GM23338 (cell line): ENCODE measurements at regions not wholly inside any gene's neighbourhood (a gene's known extent, or its start where the extent isn't known, plus 50 kb on each side); places are given as distances from the start of the nearest gene placed in this dataset.

Source experiments
- ATAC-seq: fragments of 200-7000 bp; cut with Tn5 transposase; 3 replicates; pipeline ENCODE4 v1.9.1; 2020
- DNase-seq: peaks from one replicate; pipeline ENCODE4 v3.0.0-alpha.2; 2015; ENCODE audit warnings: low spot score
- H2AFZ ChIP-seq: fragments of 200-600 bp; sonication (generic); 2 replicates; pipeline ENCODE4 v1.8.0; 2016; ENCODE audit warnings: antibody characterized with exemption, mild to moderate bottlenecking, moderate library complexity
- H3F3A ChIP-seq: fragments of 200-600 bp; sonication (generic); replicated peaks from 2 replicates; pipeline ENCODE4 v1.8.0; 2017; ENCODE audit warnings: antibody characterized with exemption, mixed run types, low read depth
- H3K27ac ChIP-seq: fragments of 200-600 bp; sonication (generic); 2 replicates; pipeline ENCODE4 v1.6.1; 2016; ENCODE audit warnings: low read depth
- H3K27me3 ChIP-seq: fragments of 200-600 bp; sonication (generic); 2 replicates; pipeline ENCODE4 v1.8.0; 2016; ENCODE audit warnings: mild to moderate bottlenecking, mixed run types, moderate library complexity; ENCODE audit not compliant: insufficient read depth
- H3K36me3 ChIP-seq: fragments of 200-600 bp; sonication (generic); 2 replicates; pipeline ENCODE4 v1.8.0; 2016; ENCODE audit warnings: mild to moderate bottlenecking; ENCODE audit not compliant: insufficient read depth
- H3K4me1 ChIP-seq: fragments of 200-600 bp; sonication (generic); 2 replicates; pipeline ENCODE4 v1.8.0; 2016; ENCODE audit warnings: mild to moderate bottlenecking, moderate library complexity; ENCODE audit not compliant: insufficient read depth
- H3K4me2 ChIP-seq: fragments of 200-600 bp; sonication (generic); 2 replicates; pipeline ENCODE4 v1.7.1; 2017; ENCODE audit warnings: mixed run types
- H3K4me3 ChIP-seq: fragments of 200-600 bp; sonication (generic); 2 replicates; pipeline ENCODE4 v1.6.1; 2016; ENCODE audit warnings: mixed run types
- H3K79me2 ChIP-seq: fragments of 200-600 bp; sonication (generic); replicated peaks from 2 replicates; pipeline ENCODE4 v1.8.0; 2017; ENCODE audit warnings: mild to moderate bottlenecking; ENCODE audit not compliant: insufficient read depth
- H3K9me2 ChIP-seq: fragments of 200-600 bp; sonication (generic); 2 replicates; pipeline ENCODE4 v1.8.0; 2017; ENCODE audit not compliant: insufficient read depth
- H4K20me1 ChIP-seq: fragments of 200-600 bp; sonication (generic); replicated peaks from 2 replicates; pipeline ENCODE4 v1.8.0; 2017; ENCODE audit warnings: mild to moderate bottlenecking; ENCODE audit not compliant: insufficient read depth
- H3K27ac Mint-ChIP-seq: 2 replicates; pipeline ENCODE4 v1.8.0; 2020; ENCODE audit warnings: inconsistent platforms, mild to moderate bottlenecking, moderate library complexity, mixed read lengths
- H3K27me3 Mint-ChIP-seq: 3 replicates; pipeline ENCODE4 v1.8.0; 2022; ENCODE audit warnings: low read depth, mild to moderate bottlenecking, moderate library complexity, mixed read lengths, inconsistent platforms; ENCODE audit not compliant: insufficient read depth, poor library complexity
- H3K36me3 Mint-ChIP-seq: 3 replicates; pipeline ENCODE4 v1.8.0; 2021; ENCODE audit warnings: low read depth, mild to moderate bottlenecking, inconsistent platforms, moderate library complexity, mixed read lengths
- H3K4me1 Mint-ChIP-seq: 3 replicates; pipeline ENCODE4 v1.8.0; 2020; ENCODE audit warnings: mild to moderate bottlenecking, inconsistent platforms, mixed read lengths
- H3K4me3 Mint-ChIP-seq: 3 replicates; pipeline ENCODE4 v1.8.0; 2021; ENCODE audit warnings: moderate library complexity, mild to moderate bottlenecking, inconsistent platforms, mixed read lengths
- H3K9me3 Mint-ChIP-seq: 3 replicates; pipeline ENCODE4 v1.8.0; 2020; ENCODE audit warnings: moderate library complexity, mild to moderate bottlenecking, inconsistent platforms, mixed read lengths
- CREB1 ChIP-seq: fragments of 250-450 bp; sonication (Bioruptor Pico); IDR thresholded peaks from 2 replicates; pipeline ENCODE4 v1.5.0; 2020; ENCODE audit warnings: low read depth, mild to moderate bottlenecking, moderate library complexity
- EZH2 ChIP-seq: fragments of 200-600 bp; sonication (generic); IDR thresholded peaks from one replicate; pipeline ENCODE4 v1.8.0; 2017; ENCODE audit warnings: antibody characterized with exemption, mild to moderate bottlenecking, low read depth; ENCODE audit not compliant: unreplicated experiment
- JUNB ChIP-seq: IDR thresholded peaks from one replicate; pipeline ENCODE4 v1.6.1; 2016; ENCODE audit warnings: antibody characterized with exemption; ENCODE audit not compliant: unreplicated experiment
- NANOG ChIP-seq: IDR thresholded peaks from 2 replicates; pipeline ENCODE4 v1.6.1; 2016; ENCODE audit warnings: antibody characterized with exemption, borderline replicate concordance
- POLR2AphosphoS5 ChIP-seq: IDR thresholded peaks from 2 replicates; pipeline ENCODE4 v1.6.1; 2016; ENCODE audit warnings: antibody characterized with exemption, low read depth
- ZNF114 ChIP-seq: fragments of 250-450 bp; sonication (Bioruptor Pico); IDR thresholded peaks from 2 replicates; pipeline ENCODE4 v1.5.0; 2020; ENCODE audit warnings: mild to moderate bottlenecking, moderate library complexity
- ZNF331 ChIP-seq: fragments of 250-450 bp; sonication (Bioruptor Pico); IDR thresholded peaks from 2 replicates; pipeline ENCODE4 v1.5.0; 2020; ENCODE audit warnings: low read depth, mild to moderate bottlenecking, moderate library complexity
- TF ChIP-seq, protein P1 (sequence below): IDR thresholded peaks from 2 replicates; pipeline ENCODE4 v1.6.1; 2016; ENCODE audit warnings: antibody characterized with exemption

DNA sequence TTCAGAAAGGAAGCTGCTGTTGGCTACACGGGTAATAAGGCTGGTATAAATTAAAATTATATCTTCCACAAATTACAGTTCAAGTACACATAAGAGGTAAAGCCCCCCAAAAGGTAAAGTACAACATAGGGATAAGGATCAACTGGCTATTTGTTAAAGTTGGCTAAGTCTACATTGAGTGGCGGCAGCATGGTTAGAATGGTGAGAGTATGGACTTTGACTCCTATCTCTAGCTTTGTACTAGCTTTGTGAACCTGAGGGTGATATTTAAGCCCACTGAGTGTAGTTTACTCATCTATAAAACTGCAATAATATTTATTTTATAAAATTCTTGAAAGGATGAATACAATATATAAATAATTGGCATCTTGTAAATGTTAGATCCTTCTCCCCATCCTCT lies 542.8 kb downstream of the DSC3 start (continued):
- TF ChIP-seq, protein P1, sequence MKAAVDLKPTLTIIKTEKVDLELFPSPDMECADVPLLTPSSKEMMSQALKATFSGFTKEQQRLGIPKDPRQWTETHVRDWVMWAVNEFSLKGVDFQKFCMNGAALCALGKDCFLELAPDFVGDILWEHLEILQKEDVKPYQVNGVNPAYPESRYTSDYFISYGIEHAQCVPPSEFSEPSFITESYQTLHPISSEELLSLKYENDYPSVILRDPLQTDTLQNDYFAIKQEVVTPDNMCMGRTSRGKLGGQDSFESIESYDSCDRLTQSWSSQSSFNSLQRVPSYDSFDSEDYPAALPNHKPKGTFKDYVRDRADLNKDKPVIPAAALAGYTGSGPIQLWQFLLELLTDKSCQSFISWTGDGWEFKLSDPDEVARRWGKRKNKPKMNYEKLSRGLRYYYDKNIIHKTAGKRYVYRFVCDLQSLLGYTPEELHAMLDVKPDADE: no peak

DNA sequence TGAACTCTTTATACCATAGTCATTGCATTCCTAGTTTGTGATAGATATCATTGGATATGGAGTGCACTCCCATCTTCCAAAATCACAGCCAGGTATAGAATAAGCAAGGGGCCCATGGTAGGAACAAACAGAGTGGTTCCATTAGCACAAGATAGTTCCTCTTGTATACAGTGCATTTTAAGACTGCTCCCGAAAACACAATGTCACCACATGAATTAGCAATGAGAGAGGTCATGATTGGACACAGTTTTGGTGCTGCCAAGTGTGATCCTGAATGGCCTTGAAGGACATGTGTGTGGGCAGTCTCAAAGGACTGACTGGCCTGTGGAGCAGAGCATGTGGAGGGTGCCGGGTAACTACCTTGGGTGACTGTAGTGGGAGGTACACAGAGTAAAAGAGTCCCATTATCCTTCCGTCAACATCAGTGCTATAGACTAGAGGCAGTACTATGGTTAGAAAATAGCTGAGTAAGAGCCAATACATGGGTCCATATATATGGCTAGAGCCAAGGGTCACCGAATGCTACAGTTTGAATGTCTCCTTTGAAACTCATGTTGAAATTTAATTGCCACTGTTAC lies 549.9 kb downstream of the DSC3 start:
- Mint-ChIP-seq H3K27me3 (no peaks in the 10 kb centered on the region), H3K36me3 (no peaks in the 10 kb centered on the region), H3K4me1 (peaks cover 5% of the 10 kb centered on the region), H3K9me3 (no peaks in the 10 kb centered on the region), H3K27ac (no peak overlapping the region), H3K4me3 (no peak overlapping the region)
- DNase-seq: no peak
- Histone ChIP-seq H3F3A (no peaks in the 10 kb centered on the region), H3K27me3 (no peaks in the 10 kb centered on the region), H3K79me2 (no peaks in the 10 kb centered on the region), H3K4me1 (0 out of 2 replicates have a peak, but pooled peaks cover 4% of the 10 kb centered on the region), H3K4me3 (no peak overlapping the region), H2AFZ (no peak overlapping the region), H3K36me3 (no peaks in the 10 kb centered on the region), H3K4me2 (no peak overlapping the region), H3K9me2 (0 out of 2 replicates have a peak, but pooled peaks cover 2% of the 10 kb centered on the region), H3K27ac (no peak overlapping the region), H4K20me1 (no peaks in the 10 kb centered on the region)
- TF ChIP-seq ZNF331 (CRISPR knock-in tag) (no peak), EZH2 (no peak), CREB1 (no peak), NANOG (no peak), POLR2AphosphoS5 (no peak)
- no peak for ATAC-seq

DNA sequence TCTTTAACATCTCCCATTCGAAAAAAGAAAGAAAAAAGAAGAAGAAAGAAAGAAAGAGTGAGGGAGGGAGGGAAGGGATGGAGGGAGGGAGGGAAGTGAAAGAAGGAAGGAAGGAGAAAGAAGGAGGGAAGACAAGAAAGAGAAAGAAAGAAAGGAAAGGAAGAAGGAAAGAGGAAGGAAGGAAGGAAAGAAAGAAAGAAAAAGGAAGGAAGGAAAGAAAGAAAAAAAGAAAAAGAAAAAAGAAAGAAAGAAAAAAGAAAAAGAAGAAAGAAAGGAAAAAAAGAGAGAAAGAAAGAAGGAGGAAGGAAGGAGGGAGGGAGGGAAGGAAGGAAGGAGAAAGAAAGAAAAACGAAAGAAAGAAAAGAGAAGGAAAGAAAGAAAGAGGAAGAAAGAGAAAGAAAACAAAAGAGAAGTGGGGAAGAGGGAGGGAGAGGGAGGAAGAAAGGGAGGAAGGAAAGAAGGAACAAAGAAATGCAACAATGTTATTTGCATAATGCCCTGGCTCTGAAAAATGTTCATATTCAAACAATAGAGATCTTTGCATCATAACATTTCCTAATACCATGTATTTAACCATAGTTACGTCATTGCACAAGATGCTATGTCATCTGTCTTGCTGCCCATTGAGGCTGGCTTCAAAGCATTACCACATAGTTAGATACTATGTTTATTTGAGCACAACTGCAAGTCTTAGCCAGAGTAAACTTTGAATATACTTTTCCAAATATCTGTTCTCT lies 550.6 kb downstream of the DSC3 start:
- Mint-ChIP-seq H3K27me3 (no peaks in the 10 kb centered on the region), H3K9me3 (no peaks in the 10 kb centered on the region), H3K4me3 (no peak overlapping the region), H3K27ac (no peak overlapping the region), H3K4me1 (peaks cover 5% of the 10 kb centered on the region), H3K36me3 (no peaks in the 10 kb centered on the region)
- no peak overlapping the region for H3K4me3 ChIP-seq
- no peak for TF ChIP-seq JUNB
- no peak for TF ChIP-seq ZNF114 (CRISPR knock-in tag)
- no peak for TF ChIP-seq EZH2
- H3K9me2 ChIP-seq: 0 out of 2 replicates have a peak, but pooled peaks cover 2% of the 10 kb centered on the region
- DNase-seq: no peak
- no peaks in the 10 kb centered on the region for H4K20me1 ChIP-seq
- H2AFZ ChIP-seq: no peak overlapping the region
- H3K27ac ChIP-seq: no peak overlapping the region
- H3K36me3 ChIP-seq: no peaks in the 10 kb centered on the region
- no peaks in the 10 kb centered on the region for H3K79me2 ChIP-seq
- H3K4me1 ChIP-seq: 0 out of 2 replicates have a peak, but pooled peaks cover 4% of the 10 kb centered on the region
- H3F3A ChIP-seq: no peaks in the 10 kb centered on the region
- H3K27me3 ChIP-seq: no peaks in the 10 kb centered on the region
- no peak for ATAC-seq
- no peak overlapping the region for H3K4me2 ChIP-seq
